ENCODE measurements at regions not wholly inside any gene's neighbourhood (a gene's known extent, or its start where the extent isn't known, plus 50 kb on each side); places are given as distances from the start of the nearest gene placed in this dataset.

DNA sequence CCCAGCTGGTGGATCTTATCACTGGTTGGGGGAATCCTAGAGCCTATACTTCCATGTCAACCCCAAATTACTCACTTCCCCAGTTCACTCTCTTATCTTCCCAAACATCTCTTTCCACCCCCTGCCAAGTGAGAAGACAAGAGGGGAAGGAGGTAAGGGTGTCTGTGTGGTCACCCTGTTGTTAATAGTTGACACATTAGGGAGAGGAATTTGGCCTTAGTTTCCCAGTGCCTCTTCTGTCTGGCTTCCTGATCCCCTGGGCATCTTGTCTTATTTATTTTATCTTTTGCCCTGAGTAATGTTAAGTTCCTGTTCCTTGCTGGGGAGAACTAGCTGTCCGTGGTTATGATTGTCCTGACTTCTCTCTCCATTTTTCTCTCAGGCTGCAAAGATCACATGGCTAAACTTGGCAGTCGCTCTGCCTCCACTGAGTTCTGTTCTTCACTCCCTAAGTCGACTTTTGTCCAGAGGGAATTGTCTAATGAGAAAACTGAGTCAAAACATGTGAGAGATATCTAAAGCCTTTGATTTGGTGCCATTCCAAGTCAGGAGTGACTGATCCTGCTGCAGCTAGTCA lies 157.1 kb upstream of the SYT6 start:
- DNase-seq: no peak

DNA sequence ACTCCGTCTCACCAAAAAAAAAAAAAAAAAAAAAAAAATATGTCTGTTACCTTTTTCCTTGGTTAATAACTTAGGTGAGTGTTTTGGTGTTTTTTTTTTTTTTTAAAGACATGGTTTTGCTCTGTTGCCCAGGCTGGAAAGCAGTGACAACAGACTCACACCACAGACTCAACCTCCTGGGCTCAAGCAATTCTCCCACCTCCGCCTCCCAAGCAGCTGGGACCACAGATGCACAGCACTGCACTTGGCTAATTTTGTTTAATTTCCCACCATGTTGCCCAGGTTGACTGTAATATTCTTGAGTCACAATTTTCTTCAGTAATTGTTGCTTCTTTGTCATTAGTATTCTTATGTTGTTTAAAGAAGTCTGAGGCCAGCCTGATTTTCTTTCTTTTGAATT lies 149.2 kb upstream of the SYT6 start:
- DNase-seq: no peak

DNA sequence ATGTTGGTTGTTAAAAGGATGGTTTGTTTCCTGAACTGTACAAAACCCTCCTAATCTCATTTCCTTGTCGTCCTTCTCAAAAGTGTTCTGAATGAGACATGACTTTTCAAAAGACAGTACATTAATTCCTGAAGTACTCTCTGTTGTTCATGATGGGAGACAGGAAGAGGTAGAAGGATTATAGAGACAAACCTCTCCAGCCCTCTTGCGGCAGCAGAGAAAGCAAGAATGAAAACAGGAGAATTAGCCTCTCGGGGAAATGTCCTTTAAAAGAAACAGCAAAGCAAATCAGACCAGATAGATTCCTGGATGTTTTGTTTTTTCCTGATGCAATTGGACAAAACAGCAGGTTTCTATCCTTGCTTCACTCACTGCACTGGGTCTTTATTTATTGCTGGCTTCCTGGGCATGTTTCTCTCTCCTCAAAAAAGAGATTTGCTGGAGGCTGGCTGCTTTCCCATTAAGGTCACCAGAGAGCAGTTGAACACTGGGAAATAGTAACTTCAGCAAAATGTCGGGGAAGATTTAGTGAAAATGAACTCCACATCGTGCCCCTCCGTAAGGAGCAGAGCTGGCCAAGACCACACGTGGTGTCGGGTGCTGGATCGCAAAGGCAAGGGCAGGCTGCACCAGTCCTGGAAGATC lies 145.8 kb upstream of the SYT6 start:
- no peak for DNase-seq

DNA sequence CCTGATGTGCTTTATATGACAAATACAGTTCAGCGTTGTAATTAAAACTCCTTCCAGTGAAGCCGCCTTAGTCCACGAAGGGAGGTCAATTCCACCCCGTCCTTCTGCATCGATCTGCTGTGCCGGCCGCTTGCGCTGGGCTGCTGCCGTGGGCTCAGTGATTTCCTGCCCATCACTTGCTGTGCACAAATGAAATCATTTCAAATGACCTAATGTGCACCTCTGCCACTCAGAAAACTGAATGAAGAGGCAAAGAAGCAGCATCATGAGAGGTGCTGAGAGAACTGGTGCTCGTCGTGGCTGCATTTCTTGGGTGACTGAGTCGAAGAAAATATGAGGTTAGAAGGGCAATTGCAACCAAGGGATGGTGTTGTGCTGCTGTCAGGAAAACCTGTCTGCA lies 144.3 kb upstream of the SYT6 start:
- DNase-seq: no peak

DNA sequence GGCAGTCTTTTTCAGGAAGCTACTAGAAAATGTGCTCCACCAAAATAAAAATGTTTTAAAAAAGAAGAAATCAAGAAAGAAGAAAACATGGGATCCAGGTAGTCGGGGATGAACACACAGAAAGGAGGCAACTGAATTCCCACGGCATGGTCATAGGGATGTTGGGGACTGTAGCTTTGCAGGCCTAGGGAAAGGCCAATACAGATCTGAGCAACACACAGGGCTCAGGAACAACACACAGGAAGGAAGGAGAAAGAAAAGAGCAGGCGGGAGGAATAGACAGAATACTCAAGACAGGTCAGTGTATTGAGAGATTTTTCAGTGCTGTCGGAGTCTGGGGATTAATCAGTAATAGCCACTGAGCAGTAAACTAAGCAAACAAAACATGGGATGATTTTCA lies 142.7 kb upstream of the SYT6 start:
- DNase-seq: no peak

DNA sequence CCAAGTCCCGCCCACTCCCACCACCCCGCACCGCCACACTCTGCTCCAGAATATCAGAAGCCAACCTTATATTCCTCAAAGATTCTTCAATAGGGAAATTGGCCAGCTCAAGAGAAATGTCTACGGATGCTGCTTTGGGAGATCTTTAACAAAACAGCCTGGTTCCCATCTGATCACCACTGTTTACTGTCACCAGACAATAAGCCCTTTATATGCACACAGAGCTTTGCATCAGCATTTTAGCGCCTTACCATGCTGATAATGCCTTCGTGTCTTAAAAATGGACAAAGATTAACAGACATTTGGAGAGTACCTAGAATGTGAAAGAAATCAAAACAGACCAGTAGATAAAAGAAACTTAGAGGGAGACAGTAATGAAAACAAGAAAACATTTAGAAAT lies 141.7 kb upstream of the SYT6 start:
- DNase-seq: no peak

DNA sequence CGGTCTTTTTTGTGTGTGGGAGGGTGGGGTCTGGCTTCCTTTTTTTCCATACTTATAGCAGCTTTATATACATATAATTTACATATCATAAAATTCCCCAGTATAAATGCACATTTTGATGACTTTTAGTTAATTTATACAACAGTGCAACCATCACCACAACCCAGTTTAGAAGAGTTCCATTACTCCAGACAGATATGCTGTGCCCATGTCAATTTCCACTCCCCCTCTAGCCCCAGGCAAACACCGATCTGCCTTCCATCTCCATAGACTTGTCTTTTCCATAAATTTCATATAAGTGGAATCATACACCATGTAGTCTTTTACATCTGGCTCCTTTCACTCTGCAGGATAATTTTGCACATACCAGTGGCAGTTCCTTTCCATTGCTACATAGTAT lies 139.2 kb upstream of the SYT6 start:
- no peak for DNase-seq

DNA sequence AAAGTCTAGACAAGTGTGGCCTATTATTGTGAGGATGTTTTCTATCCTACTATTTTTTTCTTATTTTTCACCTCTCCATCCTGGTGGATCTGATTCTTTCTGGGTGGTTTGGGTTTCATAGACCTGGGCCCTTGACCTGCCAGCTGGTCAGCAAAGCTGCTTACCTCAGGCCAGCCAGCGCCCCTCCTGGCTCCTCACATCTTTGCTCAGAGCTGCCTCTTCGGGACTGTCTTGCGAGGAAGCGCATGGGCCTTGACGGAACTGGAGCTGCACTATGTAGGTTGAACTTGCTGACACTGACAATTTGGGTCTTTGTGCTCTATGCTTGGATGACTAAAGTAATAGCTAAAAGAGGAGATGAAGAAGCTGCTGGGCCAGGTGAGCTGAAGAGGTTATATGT lies 138.5 kb upstream of the SYT6 start:
- DNase-seq: no peak

DNA sequence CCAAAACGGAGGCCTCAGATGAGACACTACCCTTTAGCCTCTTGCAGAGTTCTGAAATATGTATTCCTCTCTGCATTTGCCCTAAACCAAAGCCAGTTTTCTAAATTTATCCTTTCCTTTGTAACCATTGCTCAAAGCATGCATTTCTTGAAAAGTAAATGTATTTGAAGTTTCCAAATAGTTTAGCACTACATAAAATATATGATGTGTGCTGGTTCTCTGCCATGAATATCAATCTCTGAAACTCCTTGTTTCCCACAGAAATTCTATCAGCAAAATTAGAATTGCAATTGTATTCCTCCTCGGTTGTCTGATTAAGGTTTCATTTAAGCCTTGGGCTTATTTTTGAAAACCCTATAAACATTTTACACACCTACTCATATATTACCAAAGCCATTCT lies 137.1 kb upstream of the SYT6 start:
- DNase-seq: no peak

DNA sequence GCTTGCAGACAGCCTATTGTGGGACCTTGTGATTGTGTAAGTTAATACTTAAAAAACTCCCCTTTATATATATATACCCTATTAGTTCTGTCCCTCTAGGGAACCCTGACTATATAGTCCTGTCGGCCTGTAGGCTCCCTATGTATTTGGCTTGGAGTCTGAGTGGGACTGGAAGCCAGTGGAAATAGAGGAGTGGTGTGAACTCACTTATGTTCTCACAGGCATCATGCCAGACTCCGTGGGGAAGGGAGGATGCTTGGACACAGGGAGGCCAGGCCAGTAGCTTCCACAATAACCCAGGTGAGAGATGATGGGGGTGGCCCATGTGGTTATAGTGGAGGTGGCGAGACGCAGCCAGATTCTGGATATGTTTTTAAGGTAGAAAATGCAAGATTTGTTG lies 136.7 kb upstream of the SYT6 start:
- DNase-seq: no peak

DNA sequence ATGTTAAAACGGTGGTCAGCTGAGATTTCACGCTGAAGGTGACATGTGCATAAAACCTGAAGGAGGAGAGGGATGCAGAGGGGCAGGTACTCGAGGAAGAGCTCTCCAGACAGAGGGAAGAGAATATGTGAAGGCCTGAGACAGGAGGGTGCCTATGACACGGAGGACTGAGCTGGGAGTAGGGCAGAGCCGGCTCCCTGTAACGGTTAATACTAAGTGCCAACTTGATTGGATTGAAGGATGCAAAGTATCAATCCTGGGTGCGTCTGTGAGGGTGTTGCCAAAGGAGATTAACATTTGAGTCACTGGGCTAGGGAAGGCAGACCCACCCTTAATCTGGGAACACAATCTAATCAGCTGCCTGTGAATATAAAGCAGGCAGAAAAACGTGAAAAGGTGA lies 136.2 kb upstream of the SYT6 start:
- no peak for DNase-seq

DNA sequence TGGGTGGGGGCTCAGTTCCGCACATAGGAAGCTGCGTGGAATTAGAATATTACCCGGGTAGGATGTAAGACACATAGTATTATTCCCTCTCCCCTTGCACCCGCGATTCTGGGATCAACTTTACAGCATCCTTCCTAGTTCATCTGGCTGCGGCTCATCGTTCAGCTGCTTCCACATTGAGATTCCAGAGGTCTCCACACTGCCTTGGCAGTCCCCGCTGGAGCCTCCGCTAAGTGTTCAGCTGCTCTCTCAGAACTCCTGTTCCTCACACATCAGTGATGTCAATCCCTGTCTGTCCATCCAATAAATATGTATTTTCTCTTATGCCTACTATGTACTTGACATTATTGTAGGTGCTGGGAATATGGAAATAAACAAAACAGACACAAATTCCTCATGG lies 135.6 kb upstream of the SYT6 start:
- no peak for DNase-seq

DNA sequence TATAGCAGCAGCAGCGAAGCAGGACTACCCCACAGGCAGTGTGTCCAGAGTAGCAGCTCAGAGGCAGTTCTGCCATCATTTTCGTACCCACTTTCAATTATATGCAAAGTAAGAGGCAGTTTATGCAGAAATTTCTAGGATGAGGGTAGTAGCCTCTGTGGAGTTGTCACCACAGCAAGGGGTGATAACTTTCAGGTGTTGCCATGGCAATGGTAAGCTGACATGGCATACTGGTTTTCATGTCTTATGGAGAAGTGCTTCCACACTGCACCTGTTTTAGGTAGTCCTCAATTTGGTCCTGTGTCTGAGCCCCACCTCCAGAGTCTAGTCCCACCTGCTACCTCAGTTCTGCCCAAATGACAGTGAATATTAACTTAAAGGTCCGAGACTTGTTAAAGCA lies 133.3 kb upstream of the SYT6 start:
- no peak for DNase-seq

DNA sequence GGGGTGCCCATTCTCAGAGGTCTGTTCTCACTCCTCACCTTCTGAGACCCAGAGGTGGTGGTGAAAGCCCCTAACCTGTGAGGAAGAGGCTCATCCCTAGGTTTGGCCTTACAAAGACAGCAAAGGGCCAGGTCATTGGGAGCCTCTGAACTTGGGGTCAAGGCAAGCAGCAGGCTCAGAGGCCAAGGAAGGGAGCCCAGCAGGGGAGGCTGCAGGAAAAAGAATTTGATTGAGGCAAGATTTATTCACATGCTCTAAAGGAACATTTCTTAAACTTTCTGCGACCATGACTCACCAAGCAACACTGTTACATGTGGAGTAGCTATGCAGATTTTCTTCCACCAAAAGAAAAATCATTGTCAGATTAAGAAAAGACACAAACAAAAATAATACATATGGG lies 132.5 kb upstream of the SYT6 start:
- DNase-seq: no peak

DNA sequence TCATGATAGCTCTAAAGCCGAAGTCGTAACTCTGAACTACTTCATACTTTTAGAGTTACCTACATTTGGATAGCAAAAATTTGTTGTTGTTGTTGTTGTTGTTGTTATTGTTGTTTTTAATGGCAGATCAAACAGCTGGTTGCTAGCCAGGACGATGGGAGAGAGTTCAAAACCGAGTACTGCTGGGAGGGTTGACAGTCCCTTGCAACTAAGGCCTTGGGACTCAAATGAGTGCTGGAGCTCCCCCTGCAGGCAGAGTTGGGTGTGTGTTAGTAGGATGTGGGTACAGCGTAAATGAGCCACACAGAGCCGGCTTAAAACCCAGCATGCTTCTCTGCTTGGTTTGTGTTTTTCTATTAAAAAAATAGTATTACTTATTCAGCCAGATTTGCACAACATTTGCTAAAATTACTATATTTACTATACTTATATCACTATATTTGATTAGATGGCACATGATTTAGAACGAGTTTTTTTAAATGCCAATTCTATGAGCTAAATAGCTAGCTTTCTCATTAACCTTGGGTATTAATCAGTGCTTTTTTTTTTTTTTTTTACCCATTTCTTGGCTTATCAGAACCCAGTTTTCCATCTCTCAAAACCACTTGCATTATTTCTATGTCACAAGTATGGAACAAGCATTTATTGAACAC lies 129.2 kb upstream of the SYT6 start:
- peak; percentile 88 for DNase-seq

DNA sequence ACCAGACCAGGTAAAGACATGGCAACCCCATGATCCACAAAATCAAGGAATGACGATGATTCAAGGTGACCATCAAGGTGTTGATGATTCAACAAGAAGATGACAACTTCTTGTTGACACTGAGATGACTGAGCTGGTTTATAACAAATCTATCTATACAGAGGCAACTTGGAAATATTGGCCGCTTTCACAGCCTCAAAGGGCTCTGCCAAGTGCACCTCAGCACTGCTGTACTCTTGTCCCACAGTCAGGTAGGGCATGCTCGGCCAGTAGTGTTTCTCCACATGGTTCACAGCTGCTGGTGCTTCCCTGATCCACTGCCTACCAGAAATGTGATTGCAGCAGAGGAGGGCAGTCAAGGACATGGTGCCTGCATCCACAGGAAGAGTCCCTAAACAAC lies 125.2 kb upstream of the SYT6 start:
- no peak for DNase-seq

DNA sequence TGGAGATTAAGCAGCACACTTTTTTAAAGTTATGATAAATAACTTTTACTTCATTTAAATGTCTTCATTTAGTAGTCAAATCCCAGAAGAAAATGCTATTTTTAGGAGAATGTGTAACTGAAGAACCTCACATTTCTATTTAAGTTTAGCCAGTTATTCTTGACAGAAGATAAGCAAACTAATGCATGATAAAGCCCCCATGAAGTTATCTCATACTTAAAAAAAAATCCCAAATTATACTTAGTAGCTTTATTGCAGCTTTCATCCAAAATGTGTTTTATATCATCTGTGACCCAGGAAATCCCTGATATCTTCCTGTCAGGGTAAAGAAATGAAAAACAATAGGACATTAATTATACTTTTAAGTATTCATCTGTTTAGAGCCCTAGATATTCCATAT lies 124.8 kb upstream of the SYT6 start:
- DNase-seq: no peak

DNA sequence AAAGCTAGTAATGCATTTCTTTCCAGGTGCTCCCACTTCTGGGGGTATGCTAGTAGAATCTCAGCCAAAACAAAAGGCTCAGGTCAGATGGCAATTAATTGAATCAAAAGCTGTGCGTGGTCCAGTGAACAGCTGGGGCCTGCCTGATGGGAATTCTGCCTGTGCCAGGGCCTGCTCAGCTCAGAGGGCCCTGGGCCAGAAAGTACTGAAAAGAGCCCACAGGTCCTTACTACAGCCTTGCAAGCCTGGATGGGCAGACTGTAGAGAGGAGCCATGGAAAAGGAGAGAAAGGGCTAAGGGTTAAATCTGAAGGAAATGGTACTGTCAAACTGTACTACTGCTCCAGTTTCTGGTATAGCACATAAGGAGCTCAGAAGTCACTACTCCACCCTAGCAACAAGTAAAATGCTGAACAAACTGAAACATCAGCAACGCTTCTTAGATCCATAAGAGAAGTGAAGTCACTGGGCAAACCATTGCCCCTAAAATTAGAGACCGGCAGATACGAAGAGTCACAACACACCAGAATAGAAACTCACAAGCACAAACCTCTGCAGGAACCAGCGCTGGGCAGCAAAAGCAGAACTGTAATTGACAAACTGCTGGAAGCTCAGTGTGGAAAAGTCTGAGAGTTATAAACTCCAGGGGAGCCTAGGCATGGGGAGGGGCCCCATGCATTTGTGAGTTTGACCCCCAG lies 121.1 kb upstream of the SYT6 start:
- DNase-seq: no peak

DNA sequence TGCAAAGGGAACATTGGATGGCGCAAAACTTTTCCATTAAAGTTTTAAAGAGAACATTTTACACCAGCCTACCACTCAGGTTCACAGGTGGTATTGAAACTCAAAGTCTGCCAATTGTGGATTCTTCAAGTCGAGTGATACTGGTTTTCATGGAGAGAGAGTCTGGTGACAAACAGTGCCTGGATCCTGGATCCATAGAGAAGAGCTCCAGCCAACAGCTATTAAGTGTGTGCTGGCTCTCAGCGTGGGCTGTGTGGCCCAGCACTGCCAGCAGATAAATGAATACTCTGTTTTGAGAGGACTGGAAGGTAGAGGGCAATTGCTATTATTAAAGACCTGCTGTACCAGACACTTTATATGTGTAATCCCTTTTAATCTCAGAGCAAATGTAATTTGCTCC lies 118.9 kb upstream of the SYT6 start:
- no peak for DNase-seq

DNA sequence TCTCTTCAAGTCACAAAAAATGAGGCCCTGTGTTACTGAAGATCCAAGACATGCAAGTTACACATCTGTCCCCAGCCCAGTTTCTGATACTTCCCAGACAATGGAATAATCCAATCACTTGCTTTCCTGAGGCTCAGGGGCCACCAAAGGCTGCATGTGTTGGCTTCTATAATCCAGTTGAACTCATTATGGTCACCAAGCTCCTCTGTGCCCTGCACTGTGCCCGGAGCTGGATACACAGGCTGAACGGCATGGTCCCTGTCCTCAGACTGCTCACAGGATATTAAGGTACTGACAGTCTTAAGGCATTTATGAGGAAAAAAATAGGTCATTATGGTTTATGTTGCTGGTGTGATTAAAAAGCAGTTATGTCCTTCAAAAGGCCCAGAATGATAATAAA lies 117.0 kb upstream of the SYT6 start:
- DNase-seq: no peak

DNA sequence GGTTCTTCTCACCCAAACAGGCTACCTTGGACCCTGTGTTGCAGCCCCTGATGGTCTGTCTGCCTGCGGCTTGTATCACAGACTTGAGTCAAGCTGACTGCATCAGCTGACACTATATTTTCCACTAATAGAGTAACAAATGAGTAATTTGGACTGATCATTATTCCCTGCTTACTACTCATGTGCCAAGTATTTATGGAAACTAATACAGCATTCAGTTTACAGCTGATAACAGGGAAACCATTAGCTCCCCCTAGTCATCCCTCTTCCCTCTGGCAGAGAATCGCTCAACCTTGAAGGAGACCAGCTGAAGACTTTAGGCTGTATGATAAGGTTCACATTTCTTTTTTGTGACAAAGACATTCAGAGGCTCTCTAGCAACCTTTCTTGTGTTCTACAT lies 116.6 kb upstream of the SYT6 start:
- DNase-seq: no peak

DNA sequence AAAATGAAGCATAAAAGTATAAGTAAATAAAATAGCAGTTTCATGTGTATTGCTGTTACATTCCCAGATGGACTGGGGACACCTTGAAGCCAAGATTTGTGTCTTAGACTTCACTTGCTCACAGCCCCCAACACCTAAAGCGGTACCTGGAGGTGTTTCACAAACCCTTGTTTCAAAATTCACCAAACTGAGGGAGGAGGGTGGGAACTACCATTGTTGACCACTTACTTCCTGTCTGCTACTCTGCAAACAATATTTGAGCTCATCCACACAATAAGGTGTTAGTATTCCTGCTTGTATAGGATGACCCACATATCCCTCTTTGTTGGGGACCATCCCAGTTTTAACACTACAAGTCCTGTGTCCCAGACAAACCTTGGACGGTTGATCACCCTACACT lies 115.9 kb upstream of the SYT6 start:
- no peak for DNase-seq

DNA sequence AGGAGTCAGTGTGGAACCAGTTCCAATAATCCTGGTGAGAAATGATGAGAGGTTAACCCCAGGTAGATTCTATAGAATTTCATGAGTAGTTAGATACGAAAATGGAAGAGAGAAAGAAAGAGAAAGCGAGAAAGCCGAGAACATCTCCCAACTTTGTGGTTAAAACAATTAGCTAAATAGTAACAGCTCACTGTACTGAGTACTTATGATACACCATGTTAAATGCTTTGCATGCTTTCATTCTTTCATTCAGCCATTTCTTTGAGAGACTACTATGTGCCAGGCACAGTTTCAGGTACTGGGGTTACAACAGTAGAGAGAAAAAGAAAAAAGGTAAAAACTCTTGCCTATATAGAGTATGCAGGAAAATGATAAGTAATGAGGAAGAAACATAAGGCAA lies 109.7 kb upstream of the SYT6 start:
- DNase-seq: no peak

DNA sequence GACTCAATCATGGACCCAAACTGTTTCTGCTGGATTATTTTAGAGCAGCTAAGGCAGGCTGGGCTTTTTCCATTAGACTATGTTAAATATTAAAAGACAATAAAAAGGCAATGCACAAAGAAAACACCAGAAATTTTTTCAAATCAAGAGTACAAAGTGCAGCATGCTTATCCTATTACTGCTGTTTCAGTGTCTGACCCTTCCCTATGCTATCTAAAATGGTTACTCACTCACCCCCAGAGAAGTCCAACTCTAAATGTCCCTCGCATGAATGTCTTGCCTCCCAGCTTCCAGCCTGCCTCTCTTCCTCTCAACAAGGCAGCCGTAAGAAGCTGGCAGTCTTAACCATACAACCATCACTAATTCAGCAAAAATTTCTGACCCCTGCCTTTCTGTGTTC lies 108.7 kb upstream of the SYT6 start:
- no peak for DNase-seq

All from stimulated activated CD4-positive, alpha-beta T cell treated with anti-CD3 and anti-CD28 coated beads, Interleukin-15, amount 100 ng/mL, for 24 hours (primary cell).